GM18505 (cell line): ENCODE measurements at regions not wholly inside any gene's neighbourhood (a gene's known extent, or its start where the extent isn't known, plus 50 kb on each side); places are given as distances from the start of the nearest gene placed in this dataset.

ENCODE experiments used
- ATAC-seq: cut with Tn5 transposase; IDR thresholded peaks from one replicate; pipeline ENCODE4 v1.9.1; 2021; ENCODE audit not compliant: unreplicated experiment
- POLR2A ChIP-seq: IDR thresholded peaks from 4 replicates; pipeline ENCODE4 v1.6.1; 2011; ENCODE audit warnings: borderline replicate concordance; ENCODE audit not compliant: insufficient read depth, insufficient read length; ENCODE audit errors: extremely low read depth

GRCh38 chr2:220419647-220420046, 792.2 kb downstream of the SLC4A3 start:
- TF ChIP-seq POLR2A, result no peak
- no peak for ATAC-seq

- ATAC-seq, result no peak
These were observed 793.4 kb downstream of the SLC4A3 start for GRCh38 chr2:220420820-220421219.

GRCh38 chr2:220422676-220423075, 795.2 kb downstream of the SLC4A3 start:
- no peak for ATAC-seq
- no peak for TF ChIP-seq POLR2A

More at GRCh38 chr2:220420820-220421219, 793.4 kb downstream of the SLC4A3 start:
- TF ChIP-seq POLR2A, result no peak

- TF ChIP-seq POLR2A, result no peak
- no peak for ATAC-seq
These were observed 797.1 kb downstream of the SLC4A3 start for GRCh38 chr2:220424561-220424960.

- ATAC-seq, result peak; percentile 53
These were observed 805.2 kb downstream of the SLC4A3 start for GRCh38 chr2:220432645-220433044.

GRCh38 chr2:220433131-220433530, 805.7 kb downstream of the SLC4A3 start:
- no peak for ATAC-seq
- TF ChIP-seq POLR2A, result no peak

More at GRCh38 chr2:220432645-220433044, 805.2 kb downstream of the SLC4A3 start:
- TF ChIP-seq POLR2A, result no peak

- no peak for ATAC-seq
- no peak for TF ChIP-seq POLR2A
These were observed 807.0 kb downstream of the SLC4A3 start for GRCh38 chr2:220434385-220434784.

GRCh38 chr2:220437938-220438337, 810.5 kb downstream of the SLC4A3 start:
- no peak for ATAC-seq
- no peak for TF ChIP-seq POLR2A

GRCh38 chr2:220440731-220441130, 813.3 kb downstream of the SLC4A3 start:
- no peak for ATAC-seq
- TF ChIP-seq POLR2A, result no peak

GRCh38 chr2:220441404-220441803, 814.0 kb downstream of the SLC4A3 start:
- no peak for ATAC-seq

GRCh38 chr2:220442012-220442411, 814.6 kb downstream of the SLC4A3 start:
- ATAC-seq, result no peak
- no peak for TF ChIP-seq POLR2A

More at GRCh38 chr2:220441404-220441803, 814.0 kb downstream of the SLC4A3 start:
- TF ChIP-seq POLR2A, result no peak

GRCh38 chr2:220445429-220446105, 818.1 kb downstream of the SLC4A3 start:
- ATAC-seq, result no peak
- no peak for TF ChIP-seq POLR2A

- no peak for ATAC-seq
- no peak for TF ChIP-seq POLR2A
These were observed 818.8 kb downstream of the SLC4A3 start for GRCh38 chr2:220446106-220446712.

GRCh38 chr2:220450846-220451245, 823.4 kb downstream of the SLC4A3 start:
- TF ChIP-seq POLR2A, result no peak
- no peak for ATAC-seq
